ENCODE measurements at regions not wholly inside any gene's neighbourhood (a gene's known extent, or its start where the extent isn't known, plus 50 kb on each side); places are given as distances from the start of the nearest gene placed in this dataset.

GRCh38 chr17:74020522-74020921 is 183.0 kb upstream of the RPL38 start:
- DNase-seq (ENCODE audit: low read depth) = no peak
- ChIA-PET CTCF (no interaction called here), POLR2A (no interaction called here)
- Histone ChIP-seq H3K36me3 (ENCODE audit: control insufficient read depth, insufficient read depth, low read length) (no peaks in the 10 kb centered on the region), H3K4me3 (ENCODE audit: low read depth, low read length) (no peak overlapping the region), H3K27me3 (ENCODE audit: control insufficient read depth, insufficient read depth, low read length) (no peaks in the 10 kb centered on the region)
- TF ChIP-seq CTCF (IDR thresholded peaks at IDR 0.05; ENCODE audit: insufficient read depth, low read depth, low read length) = no peak

- DNase-seq (ENCODE audit: low read depth) = no peak
- TF ChIP-seq CTCF (IDR thresholded peaks at IDR 0.05; ENCODE audit: insufficient read depth, low read depth, low read length) = no peak
- CTCF ChIA-PET = no interaction called here
- no peak overlapping the region for H3K4me3 ChIP-seq (ENCODE audit: low read depth, low read length)
- POLR2A ChIA-PET = no interaction called here
- no peaks in the 10 kb centered on the region for H3K27me3 ChIP-seq (ENCODE audit: control insufficient read depth, insufficient read depth, low read length)
- no peaks in the 10 kb centered on the region for H3K36me3 ChIP-seq (ENCODE audit: control insufficient read depth, insufficient read depth, low read length)
Measured at GRCh38 chr17:74024871-74025531, 178.5 kb upstream of the RPL38 start.

GRCh38 chr17:74027444-74027843 is 176.0 kb upstream of the RPL38 start:
- no peak for DNase-seq (ENCODE audit: low read depth)
- POLR2A ChIA-PET = no interaction called here
- no peak for TF ChIP-seq CTCF (IDR thresholded peaks at IDR 0.05; ENCODE audit: insufficient read depth, low read depth, low read length)
- H3K27me3 ChIP-seq (ENCODE audit: control insufficient read depth, insufficient read depth, low read length) = no peaks in the 10 kb centered on the region
- H3K36me3 ChIP-seq (ENCODE audit: control insufficient read depth, insufficient read depth, low read length) = no peaks in the 10 kb centered on the region
- CTCF ChIA-PET = no interaction called here
- H3K4me3 ChIP-seq (ENCODE audit: low read depth, low read length) = no peak overlapping the region

GRCh38 chr17:74028354-74029116 is 174.9 kb upstream of the RPL38 start:
- no peak for DNase-seq (ENCODE audit: low read depth)
- Histone ChIP-seq H3K4me3 (ENCODE audit: low read depth, low read length) (no peak overlapping the region), H3K36me3 (ENCODE audit: control insufficient read depth, insufficient read depth, low read length) (no peaks in the 10 kb centered on the region), H3K27me3 (ENCODE audit: control insufficient read depth, insufficient read depth, low read length) (no peaks in the 10 kb centered on the region)
- ChIA-PET POLR2A (no interaction called here), CTCF (no interaction called here)
- no peak for TF ChIP-seq CTCF (IDR thresholded peaks at IDR 0.05; ENCODE audit: insufficient read depth, low read depth, low read length)

- CTCF ChIA-PET = no interaction called here
- no peak for DNase-seq (ENCODE audit: low read depth)
Measured at GRCh38 chr17:74031316-74032090, 172.0 kb upstream of the RPL38 start.

More at GRCh38 chr17:74031316-74032090, 172.0 kb upstream of the RPL38 start:
- H3K27me3 ChIP-seq (ENCODE audit: control insufficient read depth, insufficient read depth, low read length) = no peaks in the 10 kb centered on the region
- no peak overlapping the region for H3K4me3 ChIP-seq (ENCODE audit: low read depth, low read length)
- TF ChIP-seq CTCF (IDR thresholded peaks at IDR 0.05; ENCODE audit: insufficient read depth, low read depth, low read length) = no peak
- POLR2A ChIA-PET = no interaction called here
- no peaks in the 10 kb centered on the region for H3K36me3 ChIP-seq (ENCODE audit: control insufficient read depth, insufficient read depth, low read length)
